Islet of Langerhans (tissue), 1 donor: ENCODE measurements at regions not wholly inside any gene's neighbourhood (a gene's known extent, or its start where the extent isn't known, plus 50 kb on each side); places are given as distances from the start of the nearest gene placed in this dataset.
A peak's percentile ranks its signal among the peaks of the same experiment; 100 is the strongest.

Source experiments
- FAIRE-seq: peaks from one replicate; lab custom pipeline; 2011; peaks lifted over from hg19 to GRCh38; lab: Jason Lieb, UNC

DNA sequence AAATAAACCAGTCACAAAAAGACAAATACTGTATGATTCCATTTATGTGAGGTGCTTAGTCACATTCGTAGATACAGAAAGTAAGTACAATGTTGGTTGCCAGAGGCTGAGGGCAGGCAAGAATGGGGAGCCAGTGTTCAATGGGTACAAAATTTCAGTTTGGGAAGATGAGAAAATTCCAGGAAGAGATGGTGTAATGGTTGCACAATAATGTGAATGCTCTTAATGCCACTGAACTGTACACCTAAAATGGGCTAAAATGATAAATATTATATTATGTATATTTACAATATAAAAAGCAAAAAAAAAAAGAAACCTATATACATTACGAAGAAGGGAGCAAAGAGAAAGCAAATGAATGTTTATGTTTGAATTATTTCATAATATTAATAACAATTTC, 329.0 kb downstream of the C11orf87 start:
- no peak for FAIRE-seq

DNA sequence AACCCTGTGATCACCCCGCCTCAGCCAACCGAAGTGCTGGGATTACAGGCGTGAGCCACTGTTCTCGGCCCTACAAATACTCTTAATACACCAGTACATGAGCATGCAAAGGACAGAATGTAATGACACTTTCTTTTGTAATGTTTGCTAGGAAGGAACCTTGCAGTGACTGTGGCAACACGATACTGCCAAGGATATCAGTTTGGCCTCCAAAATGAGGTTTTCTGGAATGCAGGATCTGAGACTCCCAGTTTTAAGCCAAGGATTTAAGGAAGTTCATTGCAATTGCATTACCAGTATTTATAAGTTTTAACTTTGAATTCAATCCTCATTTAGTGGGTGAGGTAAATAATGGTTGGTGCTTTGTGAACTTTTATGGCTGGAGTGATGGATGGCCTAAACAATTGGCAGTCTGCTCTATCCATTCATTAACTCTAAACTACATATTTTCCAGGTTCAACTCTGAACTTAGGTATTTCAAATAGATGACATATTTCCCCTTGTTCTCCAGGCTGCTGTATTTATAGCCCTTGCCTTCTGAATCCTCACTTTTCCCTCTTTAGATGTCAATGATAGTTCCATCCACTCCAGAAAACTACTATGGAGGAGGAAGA, 330.3 kb downstream of the C11orf87 start:
- FAIRE-seq, result no peak

- FAIRE-seq, result no peak
These were observed 334.5 kb downstream of the C11orf87 start for GRCh38 chr11:109756521-109756920.

- no peak for FAIRE-seq
These were observed 335.0 kb downstream of the C11orf87 start for GRCh38 chr11:109756951-109757350.

- no peak for FAIRE-seq
These were observed 330.6 kb upstream of the ZC3H12C start for GRCh38 chr11:109762546-109762945.

DNA sequence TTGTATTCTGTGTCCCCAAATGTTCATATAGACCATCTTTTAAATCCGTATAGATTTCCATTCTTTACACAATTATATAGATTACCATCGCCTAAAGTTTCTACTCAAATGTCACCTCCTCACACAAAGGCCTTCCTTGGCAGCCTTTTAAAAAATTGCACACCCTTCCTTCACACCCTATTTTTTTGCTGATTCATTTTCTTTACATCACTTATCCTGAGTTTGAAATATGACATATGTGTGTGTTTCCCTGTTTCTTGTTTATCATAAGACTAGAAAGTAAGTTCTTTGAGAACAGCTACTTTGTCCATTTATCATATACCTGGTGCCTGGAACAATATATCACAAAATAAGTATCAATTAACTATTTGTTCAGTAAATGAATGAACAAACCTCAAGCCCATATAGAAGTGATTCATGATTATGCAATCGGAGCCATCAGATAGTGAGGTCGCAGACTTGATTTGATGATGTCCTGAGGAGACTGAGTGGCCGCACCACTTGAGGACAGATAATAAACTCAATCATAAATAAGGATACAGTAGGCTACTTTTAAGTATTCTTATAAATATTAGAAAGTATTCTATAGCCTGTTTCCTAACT, 327.4 kb upstream of the ZC3H12C start:
- FAIRE-seq, result no peak

DNA sequence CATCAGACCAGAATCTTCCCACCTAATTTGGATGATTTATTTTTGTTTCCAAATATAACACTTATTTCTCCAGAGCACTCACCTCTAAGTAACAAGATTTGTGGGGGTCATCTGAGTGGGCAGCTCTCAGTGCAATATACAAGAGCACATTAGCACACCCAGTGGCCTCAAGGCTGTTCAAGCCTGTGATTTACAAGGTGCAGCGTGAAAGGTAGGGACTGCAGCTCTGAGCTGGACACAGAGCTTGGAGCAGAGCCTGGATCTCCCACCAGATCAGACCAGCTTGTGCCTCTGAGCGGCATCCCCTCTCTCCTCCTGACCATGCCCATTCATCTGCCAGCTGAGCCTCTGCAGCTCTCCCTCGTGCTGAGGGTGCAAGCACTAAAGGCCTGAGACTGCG, 323.3 kb upstream of the ZC3H12C start:
- no peak for FAIRE-seq

- FAIRE-seq, result no peak
These were observed 322.9 kb upstream of the ZC3H12C start for GRCh38 chr11:109770323-109770722.

- FAIRE-seq, result peak; percentile 99
These were observed 320.3 kb upstream of the ZC3H12C start for GRCh38 chr11:109772892-109773291.

- no peak for FAIRE-seq
These were observed 317.5 kb upstream of the ZC3H12C start for GRCh38 chr11:109775686-109776085.

DNA sequence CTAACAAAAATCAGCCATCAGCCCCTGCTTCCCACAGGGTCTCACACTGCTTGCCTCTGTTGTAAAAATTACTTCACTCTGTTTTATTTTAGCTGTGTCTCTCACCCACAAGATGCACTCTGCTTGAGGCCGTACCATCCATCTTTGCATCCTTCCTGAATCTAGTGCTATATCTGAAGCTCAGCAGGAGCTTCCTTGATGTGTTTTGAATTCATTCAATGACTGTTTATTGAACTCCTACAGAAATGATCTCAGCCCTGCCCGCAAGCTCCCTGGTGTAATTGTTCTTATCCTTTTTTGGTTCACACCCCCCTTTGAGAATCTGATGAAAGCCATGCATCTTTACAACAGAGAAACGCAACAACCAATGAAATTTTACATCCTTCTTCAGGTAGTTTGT, 310.2 kb upstream of the ZC3H12C start:
- no peak for FAIRE-seq

DNA sequence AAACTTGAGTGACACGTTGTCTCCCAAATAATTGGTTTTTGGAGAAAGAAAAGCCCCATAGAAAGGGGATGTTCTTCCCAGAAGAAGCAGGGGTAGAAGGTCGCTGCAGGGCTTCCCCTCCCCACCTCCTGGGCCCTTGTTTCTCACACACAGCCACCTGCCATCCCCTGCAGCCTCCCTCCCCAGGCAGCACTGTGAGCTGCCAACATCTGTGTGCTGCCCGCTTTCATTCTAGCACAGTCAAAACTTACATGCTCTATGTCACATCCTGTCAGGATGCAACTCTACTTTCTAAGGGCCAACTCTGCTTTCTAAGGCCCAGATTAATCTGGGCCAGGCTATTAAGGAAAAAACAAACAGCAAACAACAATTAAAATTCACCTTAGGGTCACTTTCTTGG, 309.4 kb upstream of the ZC3H12C start:
- FAIRE-seq, result no peak

GRCh38 chr11:109784536-109784935, 308.7 kb upstream of the ZC3H12C start:
- FAIRE-seq, result no peak

GRCh38 chr11:109785198-109785597, 308.0 kb upstream of the ZC3H12C start:
- no peak for FAIRE-seq

- no peak for FAIRE-seq
These were observed 307.5 kb upstream of the ZC3H12C start for GRCh38 chr11:109785714-109786113.

DNA sequence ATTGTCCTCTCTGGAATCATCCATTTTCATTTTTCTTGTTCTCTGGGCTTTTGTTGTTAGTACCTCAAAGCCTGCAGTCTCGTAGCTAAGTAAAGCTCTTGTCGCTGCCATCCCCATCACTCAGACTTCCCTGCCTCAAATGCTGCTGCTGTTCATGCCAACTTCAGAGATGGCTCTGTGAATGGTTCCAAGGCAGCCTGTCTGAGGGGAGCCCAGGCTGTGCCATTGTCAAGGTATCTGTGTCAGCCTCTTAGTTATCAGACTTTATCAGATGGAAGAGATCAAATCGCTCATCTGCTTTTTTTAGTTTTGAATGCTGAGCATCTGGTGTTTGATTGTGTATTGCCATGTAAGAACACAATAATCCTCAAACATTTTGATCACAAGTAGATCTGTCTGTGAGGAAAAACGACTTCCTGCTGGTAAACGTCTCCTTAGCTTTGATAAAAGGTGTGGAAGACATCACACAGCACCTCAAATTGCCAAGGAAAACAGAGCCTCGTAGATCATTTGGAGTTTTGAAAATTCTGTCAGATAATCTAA, 304.2 kb upstream of the ZC3H12C start:
- no peak for FAIRE-seq

DNA sequence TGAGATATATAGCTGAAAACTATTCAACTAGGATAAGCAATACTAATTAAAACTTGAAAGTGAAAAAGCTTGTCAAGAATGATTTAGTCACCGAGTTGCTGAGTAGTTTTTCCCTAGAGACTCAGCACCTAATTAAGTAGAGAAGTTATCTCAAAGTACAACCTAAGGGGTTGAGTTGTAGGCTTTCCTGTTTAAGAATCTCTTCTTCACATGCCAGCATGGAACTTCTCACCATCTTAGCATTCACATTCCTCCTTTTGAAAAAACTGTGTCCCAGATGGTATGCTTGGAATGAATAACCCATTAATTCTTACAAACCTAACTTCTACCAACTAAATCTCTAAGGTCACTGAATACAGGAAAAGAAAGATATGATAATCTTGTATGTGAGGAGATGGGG, 303.3 kb upstream of the ZC3H12C start:
- FAIRE-seq, result no peak

GRCh38 chr11:109791337-109791736, 301.9 kb upstream of the ZC3H12C start:
- no peak for FAIRE-seq

- FAIRE-seq, result no peak
These were observed 298.7 kb upstream of the ZC3H12C start for GRCh38 chr11:109794501-109794900.

DNA sequence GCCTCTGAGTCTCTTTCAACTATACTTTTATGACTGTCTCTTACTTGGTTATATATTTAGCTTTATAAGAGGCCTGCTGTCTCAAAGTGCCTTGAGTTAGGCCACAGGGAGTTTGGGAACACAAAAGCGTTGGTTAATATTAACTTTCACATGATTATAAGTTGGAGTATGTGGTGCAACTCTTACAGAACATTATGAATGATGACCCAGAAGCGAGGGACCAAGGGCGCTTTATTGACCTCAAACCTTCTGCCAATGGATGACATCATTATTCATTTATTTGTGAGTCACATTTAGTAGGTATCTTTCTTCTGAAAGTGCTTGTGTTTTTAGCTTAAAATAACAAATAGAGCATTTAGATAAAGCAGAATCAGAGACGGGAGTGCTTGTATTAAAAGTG, 298.0 kb upstream of the ZC3H12C start:
- FAIRE-seq, result no peak

DNA sequence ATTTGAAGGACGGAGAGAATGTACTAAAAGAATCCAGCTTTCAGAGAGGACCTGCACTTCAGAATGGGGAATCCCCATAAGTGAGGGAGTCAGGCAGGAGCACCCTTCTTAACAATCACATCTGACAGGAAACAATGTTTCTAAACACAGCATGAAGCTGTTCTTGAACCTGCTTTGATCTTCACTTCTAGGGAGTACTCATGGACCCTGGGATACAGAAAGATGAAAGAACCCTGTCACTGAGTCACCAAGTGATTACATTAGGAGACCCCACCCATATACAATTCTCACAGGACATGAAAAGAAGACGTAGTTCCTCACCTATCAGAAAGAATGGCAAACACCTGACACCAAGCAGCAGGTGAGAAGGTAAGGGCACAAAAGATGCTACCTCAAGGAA, 296.9 kb upstream of the ZC3H12C start:
- FAIRE-seq, result no peak

DNA sequence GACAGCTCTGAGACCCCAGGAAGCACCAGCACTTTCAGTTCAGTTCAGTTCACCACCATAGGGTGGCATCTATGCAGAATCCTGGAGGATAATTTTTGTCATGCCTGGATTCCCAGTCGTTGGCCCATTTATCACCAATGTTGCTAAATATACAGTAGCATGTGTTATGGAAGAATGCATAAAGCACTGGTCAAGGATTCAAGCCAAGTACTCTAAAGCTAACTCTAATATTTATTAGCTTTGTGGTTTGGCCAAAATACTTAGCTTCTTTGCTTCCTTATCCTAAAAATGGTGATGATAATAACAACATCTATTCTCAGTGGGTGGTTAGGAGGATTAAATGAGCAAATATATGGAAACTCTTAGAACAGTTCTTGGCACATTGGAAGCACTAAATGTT, 294.7 kb upstream of the ZC3H12C start:
- no peak for FAIRE-seq

DNA sequence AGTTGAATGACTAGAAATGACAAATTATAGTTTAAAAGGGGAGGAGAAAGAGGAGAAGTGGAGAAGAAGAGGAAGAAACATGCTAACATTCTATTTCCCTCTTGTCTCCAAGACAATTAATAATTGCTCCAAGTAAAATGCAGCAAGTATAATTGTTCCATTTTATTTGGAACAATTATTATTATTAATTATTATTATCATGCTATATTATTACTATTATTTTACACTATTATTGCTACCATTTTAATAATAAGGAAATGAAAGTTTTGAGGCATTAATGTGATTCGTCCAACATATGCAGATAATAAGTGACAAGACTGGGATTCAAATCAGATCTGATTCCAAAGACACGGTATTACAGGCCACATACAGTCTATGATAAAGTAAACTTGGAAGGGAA, 293.6 kb upstream of the ZC3H12C start:
- no peak for FAIRE-seq

DNA sequence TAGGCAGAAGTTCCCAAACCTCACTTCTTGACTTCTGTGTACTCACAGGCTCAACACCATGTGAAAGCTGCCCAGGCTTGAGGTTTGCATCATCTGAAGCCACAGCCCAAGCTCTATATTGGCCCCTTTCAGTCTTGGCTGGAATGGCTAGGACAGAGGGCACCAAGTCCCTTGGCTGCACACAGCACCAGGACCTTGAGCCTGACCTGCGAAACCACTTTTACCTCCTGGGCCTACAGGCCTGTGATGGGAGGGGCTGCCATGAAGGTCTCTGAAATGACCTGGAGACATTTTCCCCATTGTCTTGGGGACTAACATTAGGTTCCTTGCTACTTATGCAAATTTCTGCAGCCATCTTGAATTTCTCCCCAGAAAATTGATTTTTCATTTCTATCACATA, 288.3 kb upstream of the ZC3H12C start:
- FAIRE-seq, result no peak
